HEK293 (cell line): ENCODE measurements at regions not wholly inside any gene's neighbourhood (a gene's known extent, or its start where the extent isn't known, plus 50 kb on each side); places are given as distances from the start of the nearest gene placed in this dataset.

Source experiments
- CTCF ChIP-seq: fragments of 450-650 bp; formaldehyde crosslinking; IDR thresholded peaks from 2 replicates; pipeline ENCODE4 v1.5.1; 2016; ENCODE audit warnings: missing biosample characterization, missing genetic modification characterization
- KLF16 ChIP-seq: fragments of 450-650 bp; formaldehyde crosslinking; IDR thresholded peaks from 2 replicates; pipeline ENCODE4 v1.5.1; 2017; ENCODE audit warnings: missing biosample characterization, missing genetic modification characterization

DNA sequence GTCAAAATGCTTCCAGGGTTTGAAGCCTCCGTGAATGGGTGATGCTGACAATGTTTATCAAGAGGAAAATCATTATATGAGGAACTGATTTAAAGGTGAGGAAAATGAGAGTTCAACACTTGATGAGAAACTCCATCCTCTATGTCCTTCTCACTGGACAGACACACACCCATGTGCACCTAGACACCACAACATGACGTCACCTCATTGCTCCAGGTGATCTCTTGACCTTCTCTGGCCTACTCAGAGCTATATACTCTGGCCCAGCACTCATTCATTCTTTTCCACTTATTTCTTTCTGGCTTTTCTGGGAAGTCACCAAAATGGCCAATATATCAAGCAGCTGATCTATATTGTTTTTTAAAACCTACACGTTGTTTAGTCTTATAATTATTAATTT, 778.7 kb upstream of the PCDH20 start:
- TF ChIP-seq KLF16 (tag by site-specific recombination) (no peak), CTCF (no peak)
